Kidney capillary endothelial cell (primary cell): ENCODE measurements at regions not wholly inside any gene's neighbourhood (a gene's known extent, or its start where the extent isn't known, plus 50 kb on each side); places are given as distances from the start of the nearest gene placed in this dataset.
"Not testable (repeated sequence)": the region's sequence is repeated elsewhere in the genome, so short reads cannot be mapped to it uniquely, and the experiment has no call there.

ENCODE experiments used
- DNase-seq: peaks from one replicate; pipeline ENCODE4 v3.0.0-alpha.2; 2018; ENCODE audit warnings: low spot score

DNA sequence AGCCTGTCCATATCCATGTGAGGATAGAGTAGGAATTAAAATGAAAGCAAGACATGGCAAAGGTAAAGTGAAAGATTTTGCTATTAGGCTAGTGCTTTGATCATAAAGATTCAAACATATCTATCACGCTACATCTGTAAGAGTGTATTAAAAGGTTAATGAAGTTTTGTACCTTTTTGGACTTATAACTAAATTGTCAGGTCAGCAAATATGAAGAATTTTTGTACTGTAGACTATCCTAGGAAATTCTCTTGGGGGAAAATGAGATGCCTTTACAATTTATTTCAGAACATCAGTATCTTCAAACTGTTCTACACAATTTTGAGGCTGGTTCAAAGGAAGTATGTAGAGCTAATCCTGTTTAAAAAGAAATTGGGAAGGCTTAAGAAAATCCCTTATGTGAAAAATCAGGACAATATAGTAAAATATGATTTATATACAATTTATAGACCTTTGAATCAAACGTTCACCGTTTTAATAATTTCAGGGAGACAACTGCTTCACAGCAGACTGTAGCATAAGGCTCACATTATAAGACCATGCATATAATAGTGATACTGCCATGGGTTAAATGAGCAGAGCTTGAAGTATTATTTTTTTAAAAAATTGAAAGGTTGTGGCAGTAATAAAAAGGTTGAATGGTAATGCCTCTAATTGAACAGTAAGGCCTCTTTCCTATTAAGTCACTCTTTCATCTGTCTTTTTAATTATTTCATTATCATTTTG is 639.5 kb upstream of the ARRDC3 start:
- DNase-seq = no peak

DNA sequence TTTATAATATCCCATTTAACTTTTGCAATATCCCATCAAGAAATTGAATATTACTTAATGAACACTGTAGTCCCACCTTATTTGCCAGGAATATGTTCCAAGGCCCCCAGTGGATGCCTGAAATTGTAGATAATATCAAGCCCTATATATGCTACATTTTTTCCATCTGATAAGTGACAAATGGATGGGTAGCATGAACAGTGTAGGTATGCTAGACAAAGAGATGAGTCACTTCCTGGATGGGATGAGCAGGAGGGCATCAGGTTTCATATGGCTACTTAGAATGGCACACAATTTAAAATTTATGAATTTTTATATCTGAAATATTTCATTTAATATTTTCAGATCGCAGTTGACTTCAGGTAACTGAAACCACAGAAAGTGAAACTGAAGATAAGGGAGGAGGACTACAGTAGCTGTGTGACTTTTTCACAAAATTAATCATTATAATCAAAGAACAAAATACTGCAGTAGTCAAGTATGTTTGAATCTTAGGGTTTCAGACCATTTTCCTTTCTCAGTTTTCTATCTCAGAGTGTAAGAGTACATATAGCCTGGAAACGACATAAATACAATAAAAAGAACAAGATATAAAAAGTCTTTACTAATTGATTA is 636.4 kb upstream of the ARRDC3 start:
- no peak for DNase-seq

DNA sequence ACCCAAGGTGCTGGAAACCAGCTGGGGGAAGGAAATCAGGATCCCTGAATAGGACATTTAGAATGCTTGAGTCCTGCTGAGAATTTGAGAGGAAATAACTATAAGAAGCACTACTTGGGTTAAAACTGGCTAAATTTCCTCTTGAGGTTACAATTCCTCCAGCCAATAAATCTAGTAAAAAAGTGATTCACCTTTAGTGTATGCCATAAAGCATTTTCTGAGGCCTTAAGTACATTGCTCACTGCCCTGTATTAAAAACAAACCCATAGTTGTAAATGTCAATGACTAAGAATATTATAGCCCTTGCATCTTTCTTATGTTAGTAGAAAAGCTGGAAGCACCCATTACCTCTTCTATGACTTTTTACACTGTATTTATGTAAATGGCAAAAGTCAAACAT is 634.7 kb upstream of the ARRDC3 start:
- DNase-seq = no peak

DNA sequence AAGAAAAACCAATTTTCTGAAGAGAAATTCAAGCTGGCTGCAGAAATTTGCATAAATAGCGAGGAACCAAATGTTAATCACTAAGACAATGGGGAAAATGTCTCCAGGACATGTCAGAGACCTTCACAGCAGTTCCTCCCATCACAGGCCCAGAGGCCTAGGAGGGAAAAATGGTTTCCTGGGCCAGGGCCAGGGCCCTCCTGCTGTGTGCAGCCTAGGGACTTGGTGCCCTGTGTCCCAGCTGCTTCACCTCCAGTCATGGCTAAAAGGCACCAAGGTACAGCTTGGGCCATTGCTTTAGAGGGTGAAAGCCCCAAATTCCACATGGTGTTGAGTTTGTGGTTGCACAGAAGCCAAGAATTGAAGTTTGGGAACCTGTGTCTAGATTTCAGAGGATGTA is 628.7 kb upstream of the ARRDC3 start:
- not testable (repeated sequence) for DNase-seq

DNA sequence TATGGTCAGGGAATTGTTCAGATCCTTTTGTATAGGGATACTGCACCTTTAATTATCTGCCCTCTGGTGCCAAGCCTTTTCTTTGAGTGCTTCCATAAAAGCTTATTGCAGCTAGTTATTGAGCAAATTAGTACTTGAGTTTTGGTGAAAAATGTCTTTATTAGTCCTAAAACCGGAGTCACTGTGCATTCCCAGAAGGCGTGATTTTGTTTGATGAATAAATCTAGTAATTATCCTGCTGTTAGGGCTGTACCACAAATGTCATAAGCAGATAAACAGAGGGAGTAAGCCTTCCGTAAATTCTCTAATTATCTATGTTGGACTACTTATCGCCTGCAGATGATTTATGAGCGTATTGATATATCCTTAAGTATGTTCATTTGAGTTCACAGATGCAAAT is 620.7 kb upstream of the ARRDC3 start:
- DNase-seq = no peak

DNA sequence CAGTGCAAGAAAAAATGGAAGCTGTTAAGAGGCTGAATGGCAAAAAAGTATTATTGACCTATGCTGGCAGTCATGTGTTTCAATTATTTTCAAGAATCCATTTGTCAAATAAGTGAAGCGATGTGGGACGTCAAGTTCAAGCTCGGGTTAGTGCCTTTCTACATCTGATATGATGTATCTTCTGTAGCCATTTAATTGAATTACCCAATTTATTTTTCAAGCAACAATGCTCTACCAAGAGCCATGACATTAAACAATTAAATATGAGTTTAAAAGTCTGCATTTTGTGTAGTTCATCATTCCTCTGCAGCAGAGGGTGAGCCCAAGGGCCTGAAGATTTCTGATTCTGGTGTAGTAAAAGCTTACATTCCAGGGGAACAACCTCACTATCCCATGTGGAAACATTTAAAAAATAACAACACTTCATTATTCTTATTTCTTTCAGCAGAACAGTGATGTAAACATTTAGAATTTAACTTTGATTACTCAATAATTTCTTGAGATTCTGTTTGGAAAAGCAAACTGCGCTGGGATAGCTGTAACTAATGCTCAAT is 619.7 kb upstream of the ARRDC3 start:
- no peak for DNase-seq

DNA sequence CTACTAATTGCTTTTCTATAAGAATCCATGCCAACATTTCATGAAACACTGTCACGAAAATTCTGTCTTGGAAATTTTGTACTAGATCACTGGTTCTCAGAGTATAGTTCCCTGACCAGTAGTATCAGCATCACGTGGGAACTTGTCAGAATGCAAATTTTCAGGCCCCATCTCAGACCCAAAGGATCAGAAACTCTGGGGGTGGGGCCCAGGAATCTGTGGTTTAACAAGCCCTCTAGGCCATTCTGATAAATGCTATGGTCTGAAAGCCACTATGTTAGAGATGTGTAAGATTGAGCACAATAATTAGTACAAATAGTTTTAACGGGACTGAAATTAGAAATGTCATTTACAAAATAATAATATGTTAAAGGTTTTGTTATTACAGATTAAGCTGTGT is 615.7 kb upstream of the ARRDC3 start:
- DNase-seq = no peak

DNA sequence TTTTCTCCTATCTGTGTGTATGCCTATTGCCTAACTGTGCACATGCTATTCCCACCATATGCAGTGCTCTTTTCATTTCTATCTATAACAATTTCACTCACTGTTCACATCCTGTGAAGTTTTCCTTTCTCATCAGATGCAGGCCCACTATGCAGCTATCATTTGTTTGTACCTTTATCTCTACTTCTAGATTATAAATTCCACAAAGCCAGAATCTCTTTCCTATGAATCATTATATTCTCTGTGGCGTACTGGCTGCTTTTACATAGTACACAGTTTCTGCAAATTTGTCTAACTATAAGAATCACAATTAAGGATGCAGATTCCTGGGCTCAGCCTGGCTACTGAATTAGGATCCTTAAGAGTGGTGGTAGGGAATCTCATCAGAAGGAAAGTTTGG is 600.8 kb upstream of the ARRDC3 start:
- no peak for DNase-seq

DNA sequence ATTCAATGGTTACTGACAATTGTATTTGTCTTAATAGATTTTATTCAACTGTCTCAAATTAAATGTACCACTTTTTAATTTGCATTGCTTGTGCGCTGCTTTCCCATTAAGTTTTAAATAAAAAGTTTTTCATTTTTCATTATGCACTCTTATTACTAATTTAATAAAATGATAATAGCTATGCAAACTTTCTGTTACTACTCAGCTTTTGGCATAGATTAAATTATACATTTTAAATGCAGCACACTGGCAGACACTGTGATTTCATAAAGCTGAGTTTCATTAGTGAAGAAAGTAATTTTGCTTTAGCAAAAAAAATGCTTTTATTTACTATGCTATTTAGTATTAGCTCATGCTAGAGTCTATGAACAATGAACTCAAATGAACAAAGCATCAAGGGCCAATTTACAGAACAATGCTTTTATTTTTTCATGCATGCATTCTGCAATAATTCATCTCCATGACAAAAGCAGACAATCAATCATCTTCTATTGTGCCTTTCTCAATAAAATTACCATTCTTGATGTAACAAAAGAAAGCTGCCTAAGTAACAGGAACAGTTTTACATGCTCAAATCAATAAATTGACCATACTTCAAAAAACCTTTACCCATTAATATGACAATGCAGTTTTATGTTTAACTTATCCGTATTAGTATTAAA is 595.2 kb upstream of the ARRDC3 start:
- DNase-seq = no peak

DNA sequence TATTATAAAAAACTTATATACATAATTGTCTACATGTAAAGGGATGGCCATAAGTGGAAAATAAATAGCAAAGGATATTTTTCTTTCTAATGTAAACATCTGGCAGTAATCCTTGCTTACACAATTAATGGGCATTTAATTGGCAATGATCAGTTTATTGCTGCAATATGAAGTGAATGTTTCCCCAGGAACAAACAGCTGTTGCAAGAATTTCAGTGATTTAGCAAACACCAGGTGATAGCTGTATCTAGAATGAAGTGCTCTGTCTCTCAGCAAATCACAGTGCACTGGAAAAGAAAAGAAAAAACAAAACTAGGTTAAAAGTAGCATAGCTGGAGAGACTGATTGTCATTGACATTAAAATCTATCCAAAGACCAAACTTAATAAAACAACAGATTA is 594.5 kb upstream of the ARRDC3 start:
- DNase-seq = no peak

DNA sequence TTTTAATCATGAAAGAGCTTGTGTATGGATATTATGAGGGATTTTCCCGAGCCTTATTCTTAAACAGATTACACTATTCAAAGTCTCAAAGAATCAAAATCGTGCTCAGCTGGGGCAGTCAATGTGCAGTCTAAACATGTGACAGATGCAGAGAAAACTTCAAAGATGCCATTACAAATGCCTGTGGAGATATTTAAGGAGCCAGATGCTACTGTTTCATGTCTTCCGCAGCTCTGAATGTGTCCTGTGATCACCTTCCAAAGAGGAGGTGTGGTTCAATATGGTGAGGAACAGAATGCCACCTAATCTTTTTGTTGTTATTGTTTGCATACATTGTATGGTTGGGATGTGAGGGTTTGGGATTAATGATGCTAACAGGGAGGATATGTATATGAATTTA is 593.3 kb upstream of the ARRDC3 start:
- no peak for DNase-seq

DNA sequence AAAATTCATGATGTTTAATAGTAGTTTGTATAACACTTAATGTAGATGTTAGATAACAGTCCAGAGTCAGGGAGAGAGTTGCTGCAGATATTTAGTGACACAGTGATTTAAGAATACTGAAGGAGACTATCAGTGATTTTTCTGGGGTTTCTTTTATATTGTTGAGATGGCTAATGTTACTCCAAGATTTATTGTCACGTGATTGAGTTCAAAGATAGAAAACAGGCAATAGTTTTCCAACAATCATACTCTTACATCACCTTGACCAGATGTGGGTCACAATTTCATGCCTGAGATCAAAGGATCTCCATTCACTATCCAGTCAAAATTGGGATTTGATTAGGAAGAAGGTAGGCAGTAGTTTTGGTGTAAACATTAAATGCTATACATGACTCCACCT is 580.0 kb upstream of the ARRDC3 start:
- no peak for DNase-seq

DNA sequence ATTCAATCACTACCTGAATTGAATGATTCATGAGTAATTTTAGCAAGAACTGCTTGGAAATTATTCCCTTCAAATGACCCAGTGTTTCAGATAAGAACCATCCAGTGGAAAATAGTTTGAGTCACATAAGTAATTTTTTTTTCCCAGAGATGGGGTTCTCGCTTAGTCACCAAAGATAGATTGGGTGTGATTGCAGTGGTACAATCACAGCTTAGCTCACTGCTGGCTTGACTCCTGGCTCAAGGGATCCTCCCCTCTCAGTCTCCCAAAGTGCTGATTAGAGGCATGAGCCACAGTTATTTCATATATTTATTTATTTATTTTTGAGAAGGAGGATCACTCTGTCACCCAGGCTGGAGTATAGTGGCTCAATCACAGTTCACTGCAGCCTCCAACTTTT is 574.5 kb upstream of the ARRDC3 start:
- DNase-seq = no peak

DNA sequence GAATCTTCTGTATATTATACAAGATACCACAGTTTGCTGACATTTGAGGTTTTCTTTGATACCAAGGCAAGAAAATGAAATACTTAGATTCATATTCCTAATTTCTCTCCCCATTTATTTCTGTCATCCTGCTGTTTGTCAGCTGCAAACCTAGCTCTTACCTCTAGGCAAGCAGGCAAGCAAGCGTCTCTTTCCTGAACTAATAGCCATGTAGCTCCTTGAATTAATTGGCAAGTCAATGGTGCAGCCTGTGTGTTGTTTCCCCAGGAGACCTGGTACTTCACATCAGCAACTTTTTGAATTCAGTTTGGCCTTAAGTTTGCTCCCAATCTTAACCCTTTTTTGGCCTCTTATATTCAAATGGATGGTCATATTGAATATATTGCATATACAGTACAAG is 573.6 kb upstream of the ARRDC3 start:
- no peak for DNase-seq

DNA sequence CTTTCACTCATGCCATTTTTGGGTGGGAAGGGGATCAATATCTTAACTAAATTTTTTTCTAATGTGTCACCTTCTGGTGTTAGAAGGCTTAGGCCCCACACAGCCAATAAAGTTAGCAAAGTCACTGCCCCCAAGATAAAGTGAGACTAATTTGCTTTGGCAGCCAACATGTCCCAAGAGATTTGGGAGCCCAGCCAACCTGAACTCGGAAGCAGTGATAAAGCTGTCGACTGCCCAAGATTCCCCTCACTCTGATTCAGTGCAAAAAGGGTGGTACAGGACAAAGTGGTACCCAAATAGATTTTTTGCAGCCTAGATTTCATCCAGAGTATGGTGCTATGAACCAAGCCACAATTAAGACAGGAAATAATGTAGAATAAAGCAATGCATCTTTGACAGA is 572.5 kb upstream of the ARRDC3 start:
- no peak for DNase-seq

DNA sequence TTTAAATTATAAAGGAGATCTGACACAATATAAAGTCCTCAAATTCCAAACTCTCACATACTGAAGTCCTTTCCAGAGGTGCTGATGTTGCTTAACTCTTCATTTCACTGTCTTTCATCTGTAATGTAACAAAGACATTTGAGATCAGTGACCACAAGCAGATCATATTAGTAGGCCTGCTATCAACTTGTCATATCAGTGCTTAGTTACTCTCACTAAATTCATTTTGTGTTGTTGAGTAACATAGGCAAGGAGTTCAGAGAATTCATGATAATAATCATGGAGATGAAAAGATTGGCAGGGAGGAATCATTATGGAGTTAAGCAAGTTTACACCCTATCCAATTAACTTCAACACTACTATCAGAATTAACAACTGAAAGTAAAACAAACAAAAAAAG is 571.0 kb upstream of the ARRDC3 start:
- DNase-seq = no peak

DNA sequence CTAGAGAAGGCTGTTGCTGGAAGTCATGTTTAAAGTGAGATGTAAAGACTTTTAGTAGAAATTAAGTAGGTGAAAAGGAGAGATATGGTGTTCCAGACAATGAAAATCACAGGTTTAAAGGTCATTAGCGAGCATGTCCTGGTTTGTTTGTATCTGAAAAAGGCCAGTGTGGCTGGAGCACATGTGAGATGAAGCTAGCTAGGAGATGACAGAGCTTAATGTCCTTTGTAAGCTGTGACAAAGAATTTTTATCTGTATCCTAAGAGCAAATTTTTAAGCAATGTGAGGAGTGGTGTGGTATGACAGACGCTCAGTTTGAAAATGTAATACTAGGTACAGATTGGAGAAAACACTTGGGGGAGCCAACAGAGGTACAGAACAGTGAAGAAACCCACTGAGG is 567.2 kb upstream of the ARRDC3 start:
- no peak for DNase-seq

DNA sequence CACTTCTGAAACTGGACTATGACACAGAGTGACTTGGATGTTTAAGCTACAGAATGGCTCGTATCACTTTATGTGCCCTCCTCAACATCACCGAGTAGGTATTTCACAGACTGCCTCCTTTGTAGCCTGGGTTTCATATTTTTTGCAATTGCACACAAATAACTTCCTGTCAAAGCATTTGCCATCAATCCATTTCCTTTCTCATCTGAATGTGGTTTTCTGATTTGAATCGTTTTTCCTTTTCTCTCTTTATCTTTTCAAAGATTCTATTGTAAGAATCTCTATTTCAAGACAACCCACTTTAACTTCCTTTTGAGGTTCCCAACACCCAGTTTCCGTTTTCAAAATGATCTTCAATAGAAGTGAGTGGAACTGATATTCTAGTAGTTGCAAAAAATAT is 563.8 kb upstream of the ARRDC3 start:
- DNase-seq = no peak

DNA sequence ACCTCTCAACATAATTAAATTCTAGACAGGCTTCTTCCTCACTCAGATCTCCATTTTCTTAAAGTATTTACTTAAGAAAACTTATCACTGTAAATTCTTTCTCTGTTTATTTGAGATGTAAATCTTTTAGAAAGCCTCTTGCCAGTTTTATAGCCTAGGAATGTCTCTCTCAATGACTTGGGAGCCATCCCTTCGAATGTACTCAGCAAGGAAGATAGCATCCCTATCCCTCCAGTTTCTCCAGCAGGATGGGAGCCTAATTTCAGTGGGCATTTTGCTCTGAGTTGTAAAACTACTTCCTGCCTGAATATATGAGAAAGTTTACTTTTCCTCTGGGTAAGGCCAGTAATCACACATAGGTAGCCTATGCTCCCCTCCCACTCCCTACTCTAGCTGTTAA is 558.5 kb upstream of the ARRDC3 start:
- DNase-seq = no peak

DNA sequence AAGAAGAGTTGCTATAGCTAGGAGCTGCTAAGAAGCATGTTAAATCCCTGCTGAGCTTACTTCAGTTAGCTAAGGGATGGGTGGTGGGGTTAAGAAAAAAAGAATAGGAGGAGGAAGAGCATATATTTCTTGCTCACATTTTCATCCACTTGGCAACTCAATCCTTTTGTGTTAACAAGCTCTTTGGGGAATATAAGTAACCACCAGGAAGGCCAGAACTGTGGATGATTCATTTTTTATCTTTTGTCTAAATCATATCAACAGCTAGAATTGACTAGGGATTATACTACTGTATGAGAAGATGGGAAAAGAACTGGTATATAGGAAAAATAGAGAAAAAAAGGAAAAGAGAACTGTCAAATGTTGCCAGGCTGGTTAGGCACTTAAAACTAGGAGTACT is 555.3 kb upstream of the ARRDC3 start:
- DNase-seq = no peak

DNA sequence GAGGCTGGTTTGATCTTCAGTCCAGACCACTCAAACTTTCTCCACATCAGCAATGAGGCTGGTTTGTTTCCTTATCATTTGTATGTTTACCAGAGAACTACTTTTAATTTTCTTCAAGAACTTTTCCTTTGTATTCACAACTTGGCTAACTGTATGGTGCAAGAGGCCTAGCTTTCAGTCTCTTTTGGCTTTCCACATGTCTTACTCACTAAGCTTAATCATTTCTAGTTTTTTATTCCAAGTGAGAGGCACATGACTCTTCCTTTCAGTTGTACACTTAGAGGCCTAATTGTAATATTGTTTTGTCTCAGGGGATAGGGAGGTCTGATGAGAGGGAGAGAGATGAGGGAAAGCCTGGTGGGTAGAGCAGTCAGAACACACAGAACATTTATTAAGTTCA is 554.0 kb upstream of the ARRDC3 start:
- no peak for DNase-seq

DNA sequence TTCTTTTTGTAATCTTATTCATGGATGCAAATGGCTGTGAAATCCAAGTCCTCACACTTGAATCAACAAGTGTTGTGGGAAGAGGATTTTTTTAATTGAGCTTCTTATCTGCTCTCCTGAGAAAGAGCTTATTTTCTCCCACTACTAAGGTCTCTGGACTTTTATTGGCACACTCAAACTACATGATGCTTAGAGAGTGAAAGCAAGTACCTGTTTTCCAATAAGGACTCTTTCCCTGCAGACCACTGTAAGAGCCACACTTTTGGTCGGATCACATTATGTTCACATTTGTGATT is 546.4 kb upstream of the ARRDC3 start:
- DNase-seq = no peak

DNA sequence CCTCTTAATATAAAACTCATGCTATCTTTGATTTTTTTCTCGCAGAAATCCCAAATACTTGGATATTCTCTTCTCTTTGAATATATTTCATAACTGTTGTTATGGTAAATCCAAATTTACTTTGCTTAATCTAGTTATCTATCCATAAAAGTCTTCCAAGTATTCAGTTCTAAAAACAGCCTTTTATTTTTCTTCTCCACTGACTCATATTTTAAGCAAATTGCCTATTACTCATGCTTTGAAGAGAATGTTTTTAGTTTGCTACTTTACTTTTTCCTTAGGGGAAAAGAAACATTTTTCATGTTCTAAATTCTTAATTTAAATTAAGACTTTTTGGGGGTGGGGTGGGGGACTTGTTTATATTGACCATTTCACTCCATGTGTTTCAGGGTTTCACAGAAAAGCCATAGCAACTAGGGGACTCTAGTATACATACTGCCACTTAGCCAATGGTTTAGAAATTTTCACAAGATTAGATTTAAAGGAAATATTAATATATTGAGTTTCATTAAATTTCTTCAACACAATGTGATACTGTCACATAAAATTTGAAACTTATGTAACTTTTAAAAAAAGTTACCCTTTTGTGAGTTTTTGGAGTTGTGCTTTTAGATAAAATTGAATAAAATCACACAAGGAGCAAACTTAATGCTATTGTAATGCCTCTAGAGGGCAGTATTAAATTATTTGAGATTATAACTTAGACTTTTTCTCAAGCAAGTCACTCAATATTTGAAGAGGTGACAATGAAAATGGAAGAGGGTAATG is 545.8 kb upstream of the ARRDC3 start:
- peak; percentile 47 for DNase-seq
